Mesenteric fat pad (tissue), 1 donor: ENCODE measurements at regions not wholly inside any gene's neighbourhood (a gene's known extent, or its start where the extent isn't known, plus 50 kb on each side); places are given as distances from the start of the nearest gene placed in this dataset.

ENCODE experiments used
- DNase-seq: peaks from one replicate; pipeline ENCODE4 v3.0.0-alpha.2; 2020; ENCODE audit warnings: low spot score
- donor health status: DM: yes; HTN: yes; CAD: no.

- no peak for DNase-seq
Measured at GRCh38 chr3:104536715-104537114, 830.0 kb upstream of the ALCAM start.

- no peak for DNase-seq
Measured at GRCh38 chr3:104537323-104537722, 829.4 kb upstream of the ALCAM start.

- DNase-seq = no peak
Measured at GRCh38 chr3:104546301-104546700, 820.4 kb upstream of the ALCAM start.

- DNase-seq = no peak
Measured at GRCh38 chr3:104547031-104547430, 819.7 kb upstream of the ALCAM start.

GRCh38 chr3:104548401-104548800, 818.3 kb upstream of the ALCAM start:
- no peak for DNase-seq

- no peak for DNase-seq
Measured at GRCh38 chr3:104549099-104549714, 817.5 kb upstream of the ALCAM start.

GRCh38 chr3:104553121-104553520, 813.6 kb upstream of the ALCAM start:
- no peak for DNase-seq

- DNase-seq = no peak
Measured at GRCh38 chr3:104554425-104554824, 812.3 kb upstream of the ALCAM start.

GRCh38 chr3:104555728-104556127, 811.0 kb upstream of the ALCAM start:
- no peak for DNase-seq

- no peak for DNase-seq
Measured at GRCh38 chr3:104556372-104557078, 810.2 kb upstream of the ALCAM start.

- no peak for DNase-seq
Measured at GRCh38 chr3:104561324-104561723, 805.4 kb upstream of the ALCAM start.

- DNase-seq = no peak
Measured at GRCh38 chr3:104564045-104564643, 802.6 kb upstream of the ALCAM start.

GRCh38 chr3:104566054-104566453, 800.7 kb upstream of the ALCAM start:
- DNase-seq = no peak

- DNase-seq = no peak
Measured at GRCh38 chr3:104575634-104576033, 791.1 kb upstream of the ALCAM start.

GRCh38 chr3:104578558-104578957, 788.2 kb upstream of the ALCAM start:
- DNase-seq = no peak

- no peak for DNase-seq
Measured at GRCh38 chr3:104582092-104582491, 784.6 kb upstream of the ALCAM start.

GRCh38 chr3:104584682-104585081, 782.0 kb upstream of the ALCAM start:
- DNase-seq = no peak

GRCh38 chr3:104586344-104586743, 780.4 kb upstream of the ALCAM start:
- DNase-seq = no peak

GRCh38 chr3:104588442-104588841, 778.3 kb upstream of the ALCAM start:
- DNase-seq = no peak

GRCh38 chr3:104591776-104592175, 774.9 kb upstream of the ALCAM start:
- DNase-seq = no peak

- no peak for DNase-seq
Measured at GRCh38 chr3:104594491-104594890, 772.2 kb upstream of the ALCAM start.

- no peak for DNase-seq
Measured at GRCh38 chr3:104596054-104596453, 770.7 kb upstream of the ALCAM start.

- DNase-seq = no peak
Measured at GRCh38 chr3:104596551-104596950, 770.2 kb upstream of the ALCAM start.
